GM13976 (cell line): ENCODE measurements at regions not wholly inside any gene's neighbourhood (a gene's known extent, or its start where the extent isn't known, plus 50 kb on each side); places are given as distances from the start of the nearest gene placed in this dataset.
"Not testable (repeated sequence)": the region's sequence is repeated elsewhere in the genome, so short reads cannot be mapped to it uniquely, and the experiment has no call there.

ENCODE experiments used
- DNase-seq: peaks from one replicate; pipeline ENCODE4 v3.0.0; 2012; ENCODE audit warnings: low spot score
- CTCF ChIP-seq: IDR thresholded peaks from 2 replicates; pipeline ENCODE4 v1.5.1; 2012; ENCODE audit warnings: borderline replicate concordance, mild to moderate bottlenecking; ENCODE audit not compliant: insufficient read depth; ENCODE audit errors: extremely low read depth, missing control alignments, control extremely low read depth
- in situ Hi-C: fragments of 300-500 bp; cut with MboI; formaldehyde crosslinking; loops from one replicate; pipeline ENCODE4 v1.12.0; 2022; ENCODE audit warnings: low sequenced_read_pairs, mixed read lengths, inconsistent platforms; ENCODE audit not compliant: unreplicated experiment

- in situ Hi-C loops, result no loop called here
- no peak for DNase-seq
- TF ChIP-seq CTCF, result no peak
Observed at GRCh38 chr18:42330296-42330695, 375.3 kb downstream of the PIK3C3 start.

GRCh38 chr18:42333558-42333957 lies 378.5 kb downstream of the PIK3C3 start:
- no peak for DNase-seq
- in situ Hi-C loops, result no loop called here
- no peak for TF ChIP-seq CTCF

- no peak for DNase-seq
- in situ Hi-C loops, result no loop called here
- TF ChIP-seq CTCF, result no peak
Observed at GRCh38 chr18:42334931-42335330, 379.9 kb downstream of the PIK3C3 start.

- in situ Hi-C loops, result no loop called here
- no peak for DNase-seq
- no peak for TF ChIP-seq CTCF
Observed at GRCh38 chr18:42336139-42336538, 381.1 kb downstream of the PIK3C3 start.

GRCh38 chr18:42337337-42337736 lies 382.3 kb downstream of the PIK3C3 start:
- in situ Hi-C loops, DNase-seq: not testable (repeated sequence)

- in situ Hi-C loops, result no loop called here
- TF ChIP-seq CTCF, result no peak
- no peak for DNase-seq
Observed at GRCh38 chr18:42338683-42339082, 383.6 kb downstream of the PIK3C3 start.

GRCh38 chr18:42339372-42339771 lies 384.3 kb downstream of the PIK3C3 start:
- no peak for TF ChIP-seq CTCF
- in situ Hi-C loops, result no loop called here
- no peak for DNase-seq
